ENCODE measurements at regions not wholly inside any gene's neighbourhood (a gene's known extent, or its start where the extent isn't known, plus 50 kb on each side); places are given as distances from the start of the nearest gene placed in this dataset.

GRCh38 chr18:5091741-5092140, 105.3 kb downstream of the AKAIN1 start:
- intact Hi-C loops (cut with DNase I) = no loop called here
- no peak for DNase-seq (ENCODE audit: low spot score)

GRCh38 chr18:5075297-5075696, 121.8 kb downstream of the AKAIN1 start:
- no peak for DNase-seq (ENCODE audit: low spot score)
- intact Hi-C loops (cut with DNase I) = no loop called here

DNA sequence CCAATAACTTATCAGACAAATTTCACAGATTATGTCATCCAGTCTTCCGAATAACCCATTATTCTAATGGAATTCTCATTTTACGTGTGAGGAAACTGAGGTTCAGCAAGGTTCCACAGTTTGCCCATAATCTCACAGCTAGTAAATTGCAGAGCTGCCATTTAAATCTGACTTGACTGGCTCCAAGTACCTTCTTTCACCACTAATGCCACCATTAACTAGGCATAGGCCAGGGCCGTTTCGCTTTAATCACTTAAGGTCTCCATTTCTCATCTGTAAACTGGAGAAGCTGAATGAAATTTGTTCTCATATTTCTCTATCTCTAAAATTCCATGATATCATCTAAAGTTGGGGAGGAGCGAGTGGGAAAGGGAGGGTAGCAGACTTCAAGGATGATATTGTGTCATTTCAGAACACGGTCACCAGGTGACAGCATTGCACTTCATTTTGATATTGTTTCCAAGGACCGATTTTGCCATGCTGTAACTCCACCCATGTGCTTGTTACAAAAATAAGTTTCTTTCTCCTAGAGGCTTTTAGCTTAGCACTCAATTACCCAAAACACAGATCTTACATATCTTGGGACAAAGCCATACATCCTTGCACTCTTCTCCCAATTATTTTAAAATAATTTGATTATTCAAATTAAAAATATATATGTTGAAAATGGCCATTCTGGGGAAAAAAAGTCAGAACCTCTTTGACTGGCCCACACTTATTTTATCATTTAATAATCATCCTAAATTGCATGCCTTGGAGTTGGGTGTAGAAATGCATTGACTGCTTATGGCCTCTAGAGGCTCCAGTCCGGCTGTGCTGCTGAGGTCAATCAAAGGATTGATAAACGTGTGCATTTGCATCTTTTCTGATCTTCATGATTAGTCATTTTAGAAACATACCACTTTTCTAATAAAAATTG, 123.8 kb downstream of the AKAIN1 start:
- no peak for DNase-seq (ENCODE audit: low spot score)
- intact Hi-C loops (cut with DNase I) = loop anchor here (5.0 kb wide), 1 partner anchor 769 kb away; no protein-coding TSS in a partner anchor

GRCh38 chr18:5068851-5069250, 128.2 kb downstream of the AKAIN1 start:
- no peak for DNase-seq (ENCODE audit: low spot score)
- intact Hi-C loops (cut with DNase I) = no loop called here

DNA sequence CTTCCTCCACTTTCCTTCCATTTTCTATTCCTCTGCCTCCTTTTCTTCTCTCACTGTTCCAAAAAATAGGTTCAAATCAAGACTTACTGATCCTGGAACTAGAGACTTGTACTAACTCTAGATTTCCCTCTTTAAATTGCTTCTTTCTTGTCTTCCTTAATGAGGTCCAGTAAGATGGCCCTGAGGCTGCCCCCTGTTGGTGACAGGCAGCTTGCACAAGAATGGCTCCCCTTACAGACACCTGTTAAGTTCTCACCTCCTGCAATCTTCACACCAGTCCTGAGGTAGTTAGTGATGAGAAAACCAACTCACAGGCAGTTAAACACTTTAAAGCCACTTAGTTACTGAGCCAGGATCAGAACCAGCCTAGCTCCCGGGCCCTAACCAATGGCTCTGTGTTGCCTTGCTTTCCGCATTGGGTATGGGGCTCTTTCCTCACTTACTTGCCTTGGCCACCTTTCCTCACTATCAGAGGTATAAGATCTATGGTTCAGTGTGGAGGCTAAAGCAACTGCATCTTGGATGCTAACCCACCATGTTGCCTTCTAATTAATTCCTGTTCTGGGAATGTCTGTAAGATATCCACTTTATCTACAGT, 130.6 kb downstream of the AKAIN1 start:
- intact Hi-C loops (cut with DNase I) = no loop called here
- no peak for DNase-seq (ENCODE audit: low spot score)

GRCh38 chr18:5065615-5066014, 131.4 kb downstream of the AKAIN1 start:
- DNase-seq (ENCODE audit: low spot score) = no peak
- intact Hi-C loops (cut with DNase I) = no loop called here

- DNase-seq (ENCODE audit: low spot score) = no peak
- intact Hi-C loops (cut with DNase I) = no loop called here
These were observed 132.2 kb downstream of the AKAIN1 start for GRCh38 chr18:5064841-5065370.

DNA sequence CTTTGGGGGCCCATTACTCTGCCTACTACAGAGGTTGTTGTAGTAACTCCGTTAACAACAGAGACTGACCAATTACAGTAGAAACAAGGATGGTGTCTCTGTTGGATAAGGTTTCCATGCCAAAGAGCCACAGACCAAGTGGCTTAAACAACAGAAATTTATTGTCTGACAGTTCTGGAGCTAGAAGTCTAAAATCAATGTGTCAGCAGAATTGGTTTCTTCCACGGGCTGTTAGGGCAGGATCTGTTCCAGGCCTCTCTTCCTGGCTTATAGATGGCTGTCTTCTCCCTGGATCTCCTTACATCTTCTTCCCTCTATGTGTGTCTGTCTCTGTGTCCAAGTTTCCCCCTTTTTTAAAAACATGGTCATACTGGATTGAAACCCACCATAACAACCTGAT, 135.3 kb downstream of the AKAIN1 start:
- DNase-seq (ENCODE audit: low spot score) = no peak
- intact Hi-C loops (cut with DNase I) = no loop called here

DNA sequence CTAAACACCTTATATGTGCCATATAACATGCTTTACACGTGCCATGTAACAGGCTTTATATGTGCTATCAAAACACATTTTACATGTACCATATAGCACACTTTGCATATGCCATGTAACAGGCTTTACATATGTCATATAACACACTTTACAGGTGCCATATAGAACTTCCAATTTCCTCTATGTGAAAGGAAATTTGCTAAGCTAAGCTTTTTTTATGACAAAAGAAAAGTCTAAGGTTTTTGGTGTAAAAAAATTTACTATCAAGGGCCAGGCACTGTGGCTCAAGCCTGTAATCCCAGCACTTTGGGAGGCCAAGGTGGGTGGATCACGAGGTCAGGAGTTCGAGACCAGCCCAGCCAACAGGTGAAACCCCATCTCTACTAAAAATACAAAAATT, 136.5 kb downstream of the AKAIN1 start:
- no peak for DNase-seq (ENCODE audit: low spot score)
- intact Hi-C loops (cut with DNase I) = no loop called here

- intact Hi-C loops (cut with DNase I) = no loop called here
- DNase-seq (ENCODE audit: low spot score) = no peak
These were observed 137.4 kb downstream of the AKAIN1 start for GRCh38 chr18:5059696-5060032.

GRCh38 chr18:5058768-5059695, 138.0 kb downstream of the AKAIN1 start:
- intact Hi-C loops (cut with DNase I) = no loop called here
- DNase-seq (ENCODE audit: low spot score) = no peak

GRCh38 chr18:5057386-5058348, 139.4 kb downstream of the AKAIN1 start:
- DNase-seq (ENCODE audit: low spot score) = no peak
- intact Hi-C loops (cut with DNase I) = no loop called here

GRCh38 chr18:5052491-5052890, 144.6 kb downstream of the AKAIN1 start:
- intact Hi-C loops (cut with DNase I) = no loop called here
- DNase-seq (ENCODE audit: low spot score) = no peak

DNA sequence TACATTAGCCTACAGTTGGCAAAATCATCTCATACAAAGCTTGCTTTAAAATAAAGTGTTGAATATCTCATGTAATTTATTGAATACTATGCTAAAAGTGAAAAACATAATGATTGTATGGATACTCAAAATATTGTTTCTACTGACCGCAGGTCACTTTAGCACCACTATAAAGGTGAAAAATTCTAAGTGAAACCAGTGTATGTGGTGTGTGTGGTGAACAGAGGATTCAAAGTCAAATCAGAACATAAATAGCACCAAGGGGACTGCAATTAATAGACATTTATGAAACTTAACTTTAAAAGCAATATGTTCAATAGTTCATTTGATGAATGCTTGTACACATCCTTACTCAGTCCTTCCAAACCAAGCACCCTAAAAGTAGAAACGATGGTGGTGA, 145.8 kb downstream of the AKAIN1 start:
- intact Hi-C loops (cut with DNase I) = no loop called here

DNA sequence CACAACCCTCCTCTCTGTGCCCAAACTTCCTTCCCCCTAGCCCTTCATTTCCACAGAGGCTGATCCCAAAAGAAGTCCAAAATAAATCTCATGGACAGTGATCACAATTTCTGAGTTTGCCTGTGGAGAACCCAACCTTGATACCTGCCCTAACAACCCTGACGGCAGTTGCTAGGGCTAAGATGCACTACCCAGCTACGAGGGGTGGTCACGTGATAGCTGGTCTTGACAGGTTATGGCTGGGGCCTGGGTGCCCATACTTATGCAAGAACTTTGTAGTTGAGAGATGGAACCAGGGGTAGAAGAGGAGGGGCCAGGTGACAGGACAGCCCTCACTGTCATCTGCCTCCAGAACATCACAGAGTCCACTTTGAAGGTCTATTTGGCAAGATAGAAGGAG, 147.9 kb downstream of the AKAIN1 start:
- no peak for DNase-seq (ENCODE audit: low spot score)
- intact Hi-C loops (cut with DNase I) = no loop called here

More for the DNA sequence above, 145.8 kb downstream of the AKAIN1 start:
- no peak for DNase-seq (ENCODE audit: low spot score)

GRCh38 chr18:5040476-5040875, 156.6 kb downstream of the AKAIN1 start:
- intact Hi-C loops (cut with DNase I) = no loop called here

GRCh38 chr18:5036523-5036922, 160.5 kb downstream of the AKAIN1 start:
- intact Hi-C loops (cut with DNase I) = no loop called here
- no peak for DNase-seq (ENCODE audit: low spot score)

More at GRCh38 chr18:5040476-5040875, 156.6 kb downstream of the AKAIN1 start:
- DNase-seq (ENCODE audit: low spot score) = no peak

GRCh38 chr18:5031216-5031615, 165.8 kb downstream of the AKAIN1 start:
- intact Hi-C loops (cut with DNase I) = no loop called here
- DNase-seq (ENCODE audit: low spot score) = no peak

- no peak for DNase-seq (ENCODE audit: low spot score)
- intact Hi-C loops (cut with DNase I) = no loop called here
These were observed 166.4 kb downstream of the AKAIN1 start for GRCh38 chr18:5030636-5031035.
